Naive thymus-derived CD4-positive, alpha-beta T cell (primary cell): ENCODE measurements at regions not wholly inside any gene's neighbourhood (a gene's known extent, or its start where the extent isn't known, plus 50 kb on each side); places are given as distances from the start of the nearest gene placed in this dataset.

Source experiments
- ATAC-seq: fragments of 150-1000 bp; cut with Tn5 transposase; 2 replicates; pipeline ENCODE4 v1.10.0; 2021; ENCODE audit warnings: mild to moderate bottlenecking, moderate library complexity
- CTCF ChIA-PET: fragments of 350-600 bp; sonication (Branson Sonifier 250); formaldehyde crosslinking; loops from one replicate; lab custom pipeline; 2021; ENCODE audit warnings: antibody characterized with exemption; lab: Charles Lee
- POLR2A ChIA-PET: fragments of 350-600 bp; sonication (Branson Sonifier 250); formaldehyde crosslinking; loops from one replicate; lab custom pipeline; 2021; ENCODE audit warnings: antibody characterized with exemption, inconsistent platforms; lab: Charles Lee
- DNase-seq, 9 donors: peaks; one replicate each; pipeline versions ENCODE4 v3.0.0 to v3.0.0-alpha.2; 2020 to 2022; ENCODE audit warnings: mixed read lengths in 1 of 9
- H3K27ac ChIP-seq: one replicate; pipeline ENCODE4 v1.7.0; 2013; ENCODE audit warnings: mild to moderate bottlenecking, low read depth, low read length, moderate library complexity
- H3K27me3 ChIP-seq, 2 donors: one replicate each; pipeline ENCODE4 v1.7.0; 2013; ENCODE audit warnings: low read length in 2 of 2, mild to moderate bottlenecking in 2 of 2, moderate library complexity in 2 of 2; ENCODE audit not compliant: control insufficient read depth in 2 of 2, insufficient read depth in 2 of 2
- H3K36me3 ChIP-seq, 3 experiments: 1 replicate in 2 of 3; 2 replicates in 1 of 3; pipeline ENCODE4 v1.7.0; 2013; ENCODE audit warnings: low read length in 3 of 3, mild to moderate bottlenecking in 3 of 3, moderate library complexity in 1 of 3; ENCODE audit not compliant: insufficient read depth in 3 of 3, control insufficient read depth in 2 of 3
- H3K4me1 ChIP-seq, 2 donors: one replicate each; pipeline ENCODE4 v1.7.0; 2013; ENCODE audit warnings: low read length in 2 of 2, mild to moderate bottlenecking in 2 of 2, moderate library complexity in 1 of 2; ENCODE audit not compliant: control insufficient read depth in 2 of 2, insufficient read depth in 2 of 2
- H3K4me3 ChIP-seq: 2 replicates; pipeline ENCODE4 v1.7.0; 2013; ENCODE audit warnings: mild to moderate bottlenecking, low read length
- H3K9me3 ChIP-seq, 3 experiments: 1 replicate in 2 of 3; 2 replicates in 1 of 3; pipeline ENCODE4 v1.7.0; 2013; ENCODE audit warnings: low read length in 3 of 3; ENCODE audit not compliant: control insufficient read depth in 2 of 3
- H3K27ac Mint-ChIP-seq, 9 donors: one replicate each; pipeline ENCODE4 v1.8.0; 2020 to 2022; ENCODE audit warnings: mixed read lengths in 9 of 9, mild to moderate bottlenecking in 8 of 9, moderate library complexity in 5 of 9, inconsistent platforms in 2 of 9
- H3K27me3 Mint-ChIP-seq, 5 donors: one replicate each; pipeline ENCODE4 v1.8.0; 2021 to 2022; ENCODE audit warnings: mixed read lengths in 5 of 5, mild to moderate bottlenecking in 1 of 5
- H3K36me3 Mint-ChIP-seq, 5 donors: one replicate each; pipeline ENCODE4 v1.8.0; 2020 to 2022; ENCODE audit warnings: mixed read lengths in 5 of 5, mild to moderate bottlenecking in 3 of 5, inconsistent platforms in 1 of 5
- H3K4me1 Mint-ChIP-seq, 7 donors: one replicate each; pipeline ENCODE4 v1.8.0; 2020 to 2022; ENCODE audit warnings: mixed read lengths in 7 of 7, mild to moderate bottlenecking in 3 of 7, inconsistent platforms in 1 of 7
- H3K4me3 Mint-ChIP-seq, 10 donors: one replicate each; pipeline ENCODE4 v1.8.0; 2020 to 2022; ENCODE audit warnings: mild to moderate bottlenecking in 10 of 10, mixed read lengths in 10 of 10, moderate library complexity in 6 of 10, inconsistent platforms in 2 of 10
- H3K9me3 Mint-ChIP-seq, 11 donors: one replicate each; pipeline ENCODE4 v1.8.0; 2020 to 2022; ENCODE audit warnings: mixed read lengths in 11 of 11, mild to moderate bottlenecking in 4 of 11, inconsistent platforms in 1 of 11, moderate library complexity in 1 of 11
- intact Hi-C, 2 donors: fragments of 100-400 bp; cut with micrococcal nuclease; formaldehyde crosslinking; loops; one replicate each; pipeline ENCODE4 v1.15.1; 2023

DNA sequence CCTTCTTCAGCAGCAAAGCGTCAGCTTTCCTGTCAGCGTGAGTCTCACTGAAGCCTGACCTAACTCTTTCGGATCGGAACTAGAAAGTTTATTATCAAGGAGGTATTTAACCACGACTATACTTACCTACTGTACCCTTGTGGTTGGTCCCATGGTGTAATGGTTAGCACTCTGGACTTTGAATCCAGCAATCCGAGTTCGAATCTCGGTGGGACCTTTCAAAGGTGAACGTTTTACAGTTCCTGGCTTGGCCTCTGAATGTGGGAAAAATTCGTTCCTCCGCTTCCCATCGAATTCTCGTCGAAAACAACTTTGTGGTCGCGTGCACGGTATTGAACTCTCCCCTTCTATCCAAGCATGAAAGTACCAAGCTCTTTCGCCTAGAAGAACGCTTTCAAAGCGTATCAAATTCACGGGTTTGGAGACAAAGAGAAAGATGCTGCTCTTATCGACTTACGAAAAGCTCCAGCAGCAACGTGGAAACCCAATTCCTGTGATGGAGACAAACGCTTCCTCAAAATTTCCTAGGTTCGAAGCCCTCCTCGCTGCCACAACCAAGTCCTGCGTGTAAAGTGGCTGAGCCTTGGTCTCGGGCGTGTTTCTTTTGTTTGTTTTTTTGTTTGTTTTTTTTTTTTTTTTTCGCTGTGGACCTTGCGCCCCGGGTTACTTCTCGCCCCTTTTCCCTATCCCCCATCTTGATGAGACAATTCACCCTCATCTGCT lies 63.7 kb downstream of the GPX5 start:
- H3K9me3 Mint-ChIP-seq, result peaks cover 0 to 42% (median 10%) of the 10 kb centered on the region in 11 donors
- Histone ChIP-seq H3K27ac (no peak overlapping the region), H3K36me3 (no peaks in the 10 kb centered on the region), H3K4me3 (no peak overlapping the region), H3K4me1 (peaks cover 0 to 9% of the 10 kb centered on the region in 2 donors), H3K9me3 (peaks cover 0 to 5% (median 0%) of the 10 kb centered on the region in 3 experiments), H3K27me3 (peaks cover 14 to 28% of the 10 kb centered on the region in 2 donors)
- DNase-seq, result peak in 8 of 9 donors; percentile 22 to 52 (median 38)
- peak overlapping the region; percentile 1 to 77 (median 39) for H3K4me3 Mint-ChIP-seq
- H3K4me1 Mint-ChIP-seq, result peaks cover 11 to 43% (median 34%) of the 10 kb centered on the region in 7 donors
- H3K27me3 Mint-ChIP-seq, result peaks cover 75 to 93% (median 86%) of the 10 kb centered on the region in 5 donors
- no peak for ATAC-seq
- intact Hi-C loops, result loop anchor here (5.0 to 10.0 kb wide), 5 partner anchors 47 to 1405 kb away; partner anchors contain the start of genes ZSCAN12 (in 1 of the 2) and ZSCAN26 (in 1 of the 2)
- peak overlapping the region in 6 of 9 donors; percentile 7 to 72 (median 32) for H3K27ac Mint-ChIP-seq
- H3K36me3 Mint-ChIP-seq, result peaks cover 0 to 21% (median 7%) of the 10 kb centered on the region in 5 donors
- CTCF ChIA-PET, result no interaction called here
- POLR2A ChIA-PET, result interaction anchor here (0.9 kb wide), 1 partner anchor 93 kb away, joined by 3 read pairs; no protein-coding TSS in a partner anchor

DNA sequence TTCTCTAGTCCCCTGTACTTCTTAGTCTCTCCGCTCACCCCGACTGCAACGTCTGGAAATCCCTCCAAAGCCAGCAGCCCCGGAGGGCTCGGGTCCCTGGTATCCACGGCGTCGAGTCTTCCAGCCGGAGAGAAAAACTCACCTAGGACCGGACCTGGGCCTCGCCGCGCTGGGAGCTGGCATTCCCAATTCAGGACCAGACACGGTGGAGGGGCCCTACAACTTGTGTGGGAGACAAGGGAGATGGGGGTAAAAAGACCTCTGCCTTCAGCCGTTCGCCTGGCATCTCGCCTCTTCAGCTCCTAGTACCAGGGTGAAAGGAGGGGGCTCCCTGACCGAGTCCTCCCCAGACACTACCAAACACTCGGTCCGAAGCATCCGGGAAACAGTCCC lies 64.3 kb downstream of the GPX5 start:
- Histone ChIP-seq H3K27ac (no peak overlapping the region), H3K4me3 (no peak overlapping the region), H3K27me3 (peaks cover 14 to 28% of the 10 kb centered on the region in 2 donors), H3K9me3 (peaks cover 0 to 5% (median 0%) of the 10 kb centered on the region in 3 experiments), H3K36me3 (no peaks in the 10 kb centered on the region), H3K4me1 (peaks cover 0 to 9% of the 10 kb centered on the region in 2 donors)
- peaks cover 0 to 21% (median 7%) of the 10 kb centered on the region in 5 donors for H3K36me3 Mint-ChIP-seq
- POLR2A ChIA-PET, result no interaction called here
- H3K27ac Mint-ChIP-seq, result peak overlapping the region in 1 of 9 donors; percentile 72
- peaks cover 11 to 43% (median 34%) of the 10 kb centered on the region in 7 donors for H3K4me1 Mint-ChIP-seq
- no peak for DNase-seq
- H3K27me3 Mint-ChIP-seq, result peaks cover 76 to 94% (median 87%) of the 10 kb centered on the region in 5 donors
- peak overlapping the region in 8 of 10 donors; percentile 1 to 77 (median 32) for H3K4me3 Mint-ChIP-seq
- H3K9me3 Mint-ChIP-seq, result peaks cover 0 to 47% (median 10%) of the 10 kb centered on the region in 11 donors
- intact Hi-C loops, result loop anchor here (5.0 to 10.0 kb wide), 5 partner anchors 48 to 1405 kb away; partner anchors contain the start of genes ZSCAN12 (in 1 of the 2) and ZSCAN26 (in 1 of the 2)
- CTCF ChIA-PET, result no interaction called here
- no peak for ATAC-seq

DNA sequence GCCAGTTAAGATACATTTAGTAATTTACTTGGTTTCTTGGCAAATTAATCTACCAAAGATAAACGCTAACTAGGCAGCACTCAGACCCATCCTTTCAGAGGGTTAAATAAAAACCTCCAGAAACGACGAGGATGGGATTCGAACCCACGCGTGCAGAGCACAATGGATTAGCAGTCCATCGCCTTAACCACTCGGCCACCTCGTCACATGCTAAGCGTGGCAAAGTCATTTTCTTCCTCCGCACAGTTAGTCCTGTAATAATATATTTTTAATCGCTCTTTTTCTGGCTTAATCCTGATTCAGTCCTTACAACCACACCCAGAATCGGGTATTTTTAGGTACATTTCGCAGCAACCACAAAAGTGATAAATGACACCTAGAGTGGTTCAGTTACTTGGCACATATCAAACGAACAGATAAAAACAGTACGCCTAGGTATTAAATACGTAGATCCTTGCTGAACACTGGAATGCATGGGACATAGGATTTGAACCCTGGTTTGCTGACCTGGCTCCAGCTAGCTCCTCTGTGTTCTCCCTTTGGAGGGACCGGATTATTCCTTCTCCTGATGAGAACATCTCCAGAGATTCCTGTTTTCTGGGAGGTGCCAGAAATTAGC lies 71.6 kb downstream of the GPX5 start:
- CTCF ChIA-PET, result interaction anchor here (0.8 kb wide), 1 partner anchor 17 kb away, joined by 4 read pairs; no protein-coding TSS in a partner anchor
- POLR2A ChIA-PET, result no interaction called here
- intact Hi-C loops, result no loop called here
- Histone ChIP-seq H3K9me3 (no peaks in the 10 kb centered on the region), H3K4me3 (no peak overlapping the region), H3K27me3 (peaks cover 4 to 7% of the 10 kb centered on the region in 2 donors), H3K4me1 (peaks cover 0 to 5% of the 10 kb centered on the region in 2 donors), H3K27ac (no peak overlapping the region), H3K36me3 (no peaks in the 10 kb centered on the region)
- H3K4me3 Mint-ChIP-seq, result peak overlapping the region in 3 of 10 donors; percentile 22 to 64 (median 39)
- no peaks in the 10 kb centered on the region for H3K36me3 Mint-ChIP-seq
- peaks cover 59 to 70% (median 65%) of the 10 kb centered on the region in 5 donors for H3K27me3 Mint-ChIP-seq
- DNase-seq (peak in 1 of 9 donors; percentile 21), ATAC-seq (no peak)
- H3K27ac Mint-ChIP-seq, result no peak overlapping the region
- H3K4me1 Mint-ChIP-seq, result peaks cover 0 to 6% (median 0%) of the 10 kb centered on the region in 7 donors
- peaks cover 0 to 31% (median 4%) of the 10 kb centered on the region in 11 donors for H3K9me3 Mint-ChIP-seq

DNA sequence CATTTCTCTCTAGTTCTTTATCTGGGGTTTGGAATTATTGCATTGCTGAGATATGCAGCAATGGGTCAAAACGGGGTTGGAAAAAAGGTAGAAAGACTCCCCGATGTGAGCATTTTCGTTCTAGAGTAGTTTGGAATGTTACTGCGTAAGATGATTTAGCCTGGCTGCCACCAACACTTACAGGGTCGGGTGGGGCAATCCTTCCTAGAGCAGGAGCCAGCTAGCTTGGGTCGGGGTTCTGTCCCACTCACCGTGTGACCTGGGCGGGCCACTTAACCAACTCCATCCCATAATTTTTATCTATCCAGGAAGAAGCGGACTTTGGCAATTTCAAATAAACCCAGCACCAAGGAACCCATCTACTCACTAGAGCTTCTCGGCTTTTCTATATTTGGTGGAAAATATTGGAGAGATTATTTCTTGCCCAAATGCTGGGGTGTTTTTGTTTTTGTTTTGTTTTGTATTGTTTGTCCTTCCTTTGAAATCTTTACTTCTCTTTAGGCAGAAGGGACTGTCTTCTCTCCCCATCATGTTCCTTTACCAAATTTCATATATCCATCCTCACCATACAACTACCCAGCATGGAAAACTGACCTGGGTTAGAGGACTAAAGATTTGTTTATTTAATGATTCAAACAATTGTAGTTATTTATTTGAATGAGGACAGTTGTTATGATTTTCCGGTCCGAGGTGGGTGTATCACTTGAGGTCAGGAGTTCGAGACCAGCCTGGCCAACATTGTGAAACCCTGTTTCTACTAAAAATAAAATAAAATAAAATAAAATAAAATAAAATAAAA lies 72.4 kb downstream of the GPX5 start:
- H3K9me3 Mint-ChIP-seq, result peaks cover 0 to 33% (median 4%) of the 10 kb centered on the region in 11 donors
- intact Hi-C loops, result no loop called here
- POLR2A ChIA-PET, result no interaction called here
- CTCF ChIA-PET, result interaction anchor here (0.6 kb wide), 1 partner anchor 18 kb away, joined by 3 read pairs; no protein-coding TSS in a partner anchor
- peak overlapping the region in 2 of 10 donors; percentile 21 to 64 for H3K4me3 Mint-ChIP-seq
- H3K4me1 ChIP-seq, result peaks cover 0 to 5% of the 10 kb centered on the region in 2 donors
- no peaks in the 10 kb centered on the region for H3K36me3 Mint-ChIP-seq
- H3K36me3 ChIP-seq, result no peaks in the 10 kb centered on the region
- H3K27ac ChIP-seq, result no peak overlapping the region
- DNase-seq, result no peak
- H3K9me3 ChIP-seq, result no peaks in the 10 kb centered on the region
- peaks cover 53 to 65% (median 62%) of the 10 kb centered on the region in 5 donors for H3K27me3 Mint-ChIP-seq
- no peak overlapping the region for H3K27ac Mint-ChIP-seq
- peaks cover 0 to 6% (median 0%) of the 10 kb centered on the region in 7 donors for H3K4me1 Mint-ChIP-seq
- ATAC-seq, result no peak
- H3K27me3 ChIP-seq, result peaks cover 0 to 7% of the 10 kb centered on the region in 2 donors
- no peak overlapping the region for H3K4me3 ChIP-seq

DNA sequence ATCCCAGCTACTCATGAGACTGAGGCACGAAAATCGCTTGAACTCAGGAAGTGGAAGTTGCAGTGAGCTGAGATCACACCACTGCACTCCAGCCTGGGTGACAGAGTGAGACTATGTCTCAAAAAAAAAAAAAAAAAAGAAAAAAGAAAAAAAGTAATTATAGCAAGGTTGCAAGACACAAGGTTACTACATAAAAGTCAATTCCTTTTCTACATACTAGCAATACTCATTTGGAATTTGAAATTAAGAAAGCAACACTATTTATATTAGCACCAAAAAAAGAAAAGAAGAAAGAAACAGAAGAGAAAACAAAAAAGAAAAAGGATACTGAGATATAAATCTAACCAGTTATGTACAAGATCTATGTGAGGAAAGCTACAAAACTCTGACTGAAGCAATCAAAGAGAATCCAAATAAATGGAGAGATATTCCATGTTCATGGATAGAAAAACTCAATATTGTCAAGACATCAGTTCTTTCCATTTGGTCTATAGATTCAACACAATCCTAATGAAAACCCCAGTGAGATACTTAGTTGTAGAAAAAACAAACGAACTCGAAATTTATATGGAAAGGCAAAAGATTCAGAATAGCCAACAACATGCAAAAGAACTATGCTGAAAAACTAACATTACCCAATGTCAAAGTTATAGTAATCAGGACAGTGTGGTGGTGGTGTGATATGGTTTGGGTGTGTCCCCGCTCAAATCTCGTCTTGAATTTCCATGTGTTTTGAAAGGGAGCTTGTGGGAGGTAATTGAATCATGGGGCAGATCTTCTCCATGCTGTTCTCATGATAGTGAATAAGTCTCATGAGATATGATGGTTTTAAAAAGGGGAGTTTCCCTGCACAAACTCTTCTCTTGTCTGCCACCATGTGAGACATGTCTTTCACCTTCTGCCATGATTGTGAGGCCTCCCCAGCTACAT lies 73.3 kb downstream of the GPX5 start:
- no peak overlapping the region for H3K4me3 ChIP-seq
- H3K9me3 Mint-ChIP-seq, result peaks cover 0 to 33% (median 4%) of the 10 kb centered on the region in 11 donors
- peaks cover 0 to 5% of the 10 kb centered on the region in 2 donors for H3K4me1 ChIP-seq
- H3K27me3 ChIP-seq, result peaks cover 0 to 10% of the 10 kb centered on the region in 2 donors
- H3K4me1 Mint-ChIP-seq, result peaks cover 0 to 6% (median 0%) of the 10 kb centered on the region in 7 donors
- no peak for ATAC-seq
- H3K27me3 Mint-ChIP-seq, result peaks cover 52 to 68% (median 62%) of the 10 kb centered on the region in 5 donors
- intact Hi-C loops, result no loop called here
- no peak overlapping the region for H3K27ac Mint-ChIP-seq
- no peaks in the 10 kb centered on the region for H3K36me3 ChIP-seq
- no peak overlapping the region for H3K27ac ChIP-seq
- ChIA-PET CTCF (no interaction called here), POLR2A (no interaction called here)
- H3K36me3 Mint-ChIP-seq, result no peaks in the 10 kb centered on the region
- no peak for DNase-seq
- no peak overlapping the region for H3K4me3 Mint-ChIP-seq
- H3K9me3 ChIP-seq, result no peaks in the 10 kb centered on the region
